Chondrocyte (in vitro differentiated cells): ENCODE measurements at regions not wholly inside any gene's neighbourhood (a gene's known extent, or its start where the extent isn't known, plus 50 kb on each side); places are given as distances from the start of the nearest gene placed in this dataset.

Experiments used
- DNase-seq: peaks from one replicate; pipeline ENCODE4 v3.0.0; 2021; ENCODE audit warnings: mixed read lengths, low spot score
- H3K27ac Mint-ChIP-seq: one replicate; pipeline ENCODE4 v1.8.0; 2021; ENCODE audit warnings: mild to moderate bottlenecking, moderate library complexity, mixed read lengths; ENCODE audit not compliant: unreplicated experiment
- H3K27me3 Mint-ChIP-seq: 2 replicates; pipeline ENCODE4 v1.8.0; 2021; ENCODE audit warnings: low read depth, mixed read lengths
- H3K36me3 Mint-ChIP-seq: 2 replicates; pipeline ENCODE4 v1.8.0; 2021; ENCODE audit warnings: low read depth, mixed read lengths
- H3K4me1 Mint-ChIP-seq: 2 replicates; pipeline ENCODE4 v1.8.0; 2021; ENCODE audit warnings: low read depth, mild to moderate bottlenecking, mixed read lengths
- H3K4me3 Mint-ChIP-seq: one replicate; pipeline ENCODE4 v1.8.0; 2021; ENCODE audit warnings: mild to moderate bottlenecking, moderate library complexity, mixed read lengths; ENCODE audit not compliant: unreplicated experiment
- H3K9me3 Mint-ChIP-seq: 2 replicates; pipeline ENCODE4 v1.8.0; 2021; ENCODE audit warnings: low read depth, mixed read lengths
- CTCF ChIP-seq: fragments of 200-600 bp; sonication (generic); IDR thresholded peaks from 2 replicates; pipeline ENCODE4 v1.5.0; 2021; ENCODE audit warnings: antibody characterized with exemption, mild to moderate bottlenecking, moderate library complexity

GRCh38 chr5:4980201-4980600, 159.9 kb upstream of the ADAMTS16 start:
- H3K9me3 Mint-ChIP-seq, result peaks cover 3% of the 10 kb centered on the region
- no peak for TF ChIP-seq CTCF
- H3K36me3 Mint-ChIP-seq, result no peaks in the 10 kb centered on the region
- no peaks in the 10 kb centered on the region for H3K4me1 Mint-ChIP-seq
- H3K4me3 Mint-ChIP-seq, result no peak overlapping the region
- H3K27ac Mint-ChIP-seq, result no peak overlapping the region
- no peak for DNase-seq
- peaks cover 19% of the 10 kb centered on the region for H3K27me3 Mint-ChIP-seq

- no peak for TF ChIP-seq CTCF
- Mint-ChIP-seq H3K36me3 (no peaks in the 10 kb centered on the region), H3K27me3 (peaks cover 18% of the 10 kb centered on the region), H3K27ac (no peak overlapping the region), H3K9me3 (peaks cover 3% of the 10 kb centered on the region), H3K4me3 (no peak overlapping the region), H3K4me1 (no peaks in the 10 kb centered on the region)
- no peak for DNase-seq
Measured at GRCh38 chr5:4981608-4982007, 158.5 kb upstream of the ADAMTS16 start.

- no peak overlapping the region for H3K27ac Mint-ChIP-seq
- H3K4me1 Mint-ChIP-seq, result no peaks in the 10 kb centered on the region
- H3K36me3 Mint-ChIP-seq, result no peaks in the 10 kb centered on the region
- H3K9me3 Mint-ChIP-seq, result no peaks in the 10 kb centered on the region
- DNase-seq, result no peak
- H3K27me3 Mint-ChIP-seq, result peaks cover 20% of the 10 kb centered on the region
- no peak overlapping the region for H3K4me3 Mint-ChIP-seq
- TF ChIP-seq CTCF, result no peak
Measured at GRCh38 chr5:4983701-4984100, 156.4 kb upstream of the ADAMTS16 start.

- Mint-ChIP-seq H3K9me3 (no peaks in the 10 kb centered on the region), H3K4me1 (peaks cover 4% of the 10 kb centered on the region), H3K4me3 (no peak overlapping the region), H3K27me3 (peaks cover 19% of the 10 kb centered on the region), H3K27ac (no peak overlapping the region), H3K36me3 (no peaks in the 10 kb centered on the region)
- TF ChIP-seq CTCF, result no peak
- no peak for DNase-seq
Measured at GRCh38 chr5:4984461-4984860, 155.7 kb upstream of the ADAMTS16 start.

GRCh38 chr5:4987431-4987830, 152.7 kb upstream of the ADAMTS16 start:
- no peaks in the 10 kb centered on the region for H3K36me3 Mint-ChIP-seq
- no peaks in the 10 kb centered on the region for H3K9me3 Mint-ChIP-seq
- no peak for DNase-seq
- peaks cover 6% of the 10 kb centered on the region for H3K27me3 Mint-ChIP-seq
- peaks cover 9% of the 10 kb centered on the region for H3K4me1 Mint-ChIP-seq
- no peak overlapping the region for H3K4me3 Mint-ChIP-seq
- H3K27ac Mint-ChIP-seq, result no peak overlapping the region
- no peak for TF ChIP-seq CTCF
